Activated CD4-positive, alpha-beta T cell treated with anti-CD3 and anti-CD28 coated beads, Interleukin-2, Interleukin-6, amounts not matched to agents 100 ng/mL and 50 ng/mL, durations not matched to agents 16 hours and 8 hours (primary cell): ENCODE measurements at regions not wholly inside any gene's neighbourhood (a gene's known extent, or its start where the extent isn't known, plus 50 kb on each side); places are given as distances from the start of the nearest gene placed in this dataset.
"Not testable (repeated sequence)": the region's sequence is repeated elsewhere in the genome, so short reads cannot be mapped to it uniquely, and the experiment has no call there.

Experiments used
- DNase-seq: peaks from one replicate; pipeline ENCODE4 v3.0.0-alpha.2; 2020

GRCh38 chr12:108421082-108421481, 82.0 kb upstream of the CMKLR1 start:
- DNase-seq, result not testable (repeated sequence)

DNA sequence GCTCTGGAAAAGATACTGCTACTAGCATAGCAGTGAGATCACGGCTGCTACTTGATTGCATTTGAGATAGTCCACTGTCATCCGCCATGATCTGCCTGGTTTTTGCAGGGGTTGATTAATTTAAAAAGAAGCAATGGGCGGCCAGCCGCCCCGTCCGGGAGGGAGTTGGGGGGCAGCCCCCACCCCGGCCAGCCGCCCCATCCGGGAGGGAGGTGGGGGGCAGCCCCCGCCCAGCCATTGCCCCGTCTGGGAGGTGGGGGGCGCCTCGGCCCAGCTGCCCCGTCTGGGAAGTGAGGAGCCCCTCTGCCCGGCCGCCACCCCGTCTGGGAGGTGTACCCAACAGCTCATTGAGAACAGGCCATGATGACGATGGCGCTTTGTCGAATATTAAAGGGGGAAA, 81.3 kb upstream of the CMKLR1 start:
- not testable (repeated sequence) for DNase-seq

DNA sequence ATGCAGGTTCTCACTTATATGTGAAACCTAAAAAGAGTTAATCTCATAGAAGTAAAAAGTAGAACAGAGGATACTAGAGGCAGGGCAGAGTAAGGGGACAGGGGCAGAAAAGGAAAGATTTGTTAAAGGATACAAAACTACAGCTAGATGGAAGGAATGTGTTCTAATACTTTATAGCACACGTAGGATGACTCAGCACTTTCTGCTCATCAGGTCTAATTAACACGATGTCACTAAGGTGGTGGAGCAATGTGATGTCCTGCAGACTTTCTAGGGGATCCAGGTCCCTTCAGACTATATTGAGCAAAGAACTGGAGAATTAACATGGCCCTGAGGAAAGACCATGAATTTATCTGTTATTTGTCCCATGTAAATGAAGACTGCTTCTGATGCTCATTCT, 80.8 kb upstream of the CMKLR1 start:
- no peak for DNase-seq

DNA sequence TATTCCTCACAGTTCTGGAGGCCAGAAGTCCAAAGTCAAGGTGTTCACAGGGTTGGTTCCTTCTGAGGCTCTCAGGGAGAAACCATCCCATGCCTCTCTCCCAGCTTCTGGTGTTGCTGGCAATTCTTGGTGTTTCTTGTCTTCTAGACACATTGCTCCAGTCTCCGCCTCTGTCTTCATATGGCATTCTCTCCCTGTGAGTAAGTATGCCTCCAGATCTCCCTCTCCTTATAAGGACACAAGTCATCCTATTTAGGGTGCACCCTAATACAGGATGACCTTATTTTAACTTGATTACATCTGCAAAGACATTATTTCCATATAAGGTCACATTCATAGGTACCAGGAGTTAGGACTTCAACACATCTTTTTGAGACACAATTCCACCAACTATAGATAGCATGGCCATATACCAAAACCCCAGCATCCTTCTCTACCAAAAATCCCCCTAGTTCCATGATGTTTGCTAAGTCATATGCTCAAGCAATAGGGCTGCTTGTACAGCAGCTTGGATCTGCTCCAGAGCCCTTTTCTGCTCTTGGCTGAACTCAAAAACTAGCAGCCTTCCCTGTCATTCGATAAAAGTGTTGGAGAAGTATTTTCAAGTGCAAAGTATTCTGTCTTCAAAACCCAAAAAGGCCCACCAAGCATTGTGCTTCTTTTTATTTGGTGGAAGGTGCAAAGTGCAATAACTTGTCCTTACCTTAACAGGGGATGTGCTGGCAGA, 79.2 kb upstream of the CMKLR1 start:
- no peak for DNase-seq

DNA sequence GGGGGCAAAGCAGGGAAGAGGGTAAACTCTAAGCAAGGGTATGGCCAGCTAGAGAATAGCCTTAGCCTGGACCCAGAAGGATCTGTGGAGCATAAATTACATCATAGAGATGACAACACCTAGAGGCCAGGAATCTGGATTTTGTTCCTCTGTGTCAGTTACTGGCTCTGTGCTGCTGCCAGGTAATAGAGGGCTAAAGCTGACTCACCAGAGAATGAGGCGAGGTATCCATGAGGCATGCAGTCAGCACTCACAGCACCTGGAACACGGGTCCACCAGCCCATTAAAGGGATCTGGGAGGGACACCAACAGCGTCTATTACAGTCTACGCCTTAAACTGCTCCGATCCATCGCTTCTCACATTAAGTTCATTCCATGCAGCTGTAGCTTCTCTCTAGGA, 74.9 kb upstream of the CMKLR1 start:
- no peak for DNase-seq

DNA sequence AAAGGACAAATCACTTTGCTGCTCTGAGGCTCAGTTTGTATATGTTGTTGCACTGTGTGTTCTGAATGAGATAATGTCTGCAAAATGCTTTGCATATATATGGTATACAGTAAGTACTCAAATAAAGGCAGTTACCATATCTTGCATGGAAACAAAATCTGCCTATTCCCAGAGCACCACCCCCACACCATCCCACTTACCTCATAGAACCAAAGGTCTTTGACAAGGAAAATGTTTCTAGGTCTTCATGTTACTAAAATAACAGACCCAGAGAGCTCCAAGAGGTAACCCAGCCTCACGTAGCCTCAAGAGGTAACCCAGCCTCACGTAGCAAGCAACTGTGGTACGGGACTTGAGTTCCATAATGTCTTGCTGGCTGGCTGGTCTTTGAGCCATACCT, 71.6 kb upstream of the CMKLR1 start:
- no peak for DNase-seq

DNA sequence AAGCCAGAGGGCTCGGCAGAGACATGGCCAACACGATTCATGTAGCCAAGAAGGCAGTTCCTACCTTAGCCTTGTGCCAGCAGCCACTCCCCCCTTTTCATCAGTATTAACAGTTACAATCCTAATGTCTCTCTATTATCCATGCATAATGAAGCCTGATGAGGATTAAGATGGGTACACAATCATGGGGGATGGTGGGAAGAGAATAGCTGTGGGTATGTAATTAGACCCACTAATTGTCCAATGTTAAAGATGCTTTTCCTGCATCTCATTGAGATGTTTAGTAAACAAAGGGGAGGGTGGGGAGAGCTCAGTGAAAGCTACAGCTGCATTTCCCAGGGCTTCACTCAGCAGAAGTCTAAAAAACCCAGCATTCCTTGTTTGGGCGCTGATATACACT, 70.4 kb upstream of the CMKLR1 start:
- no peak for DNase-seq

DNA sequence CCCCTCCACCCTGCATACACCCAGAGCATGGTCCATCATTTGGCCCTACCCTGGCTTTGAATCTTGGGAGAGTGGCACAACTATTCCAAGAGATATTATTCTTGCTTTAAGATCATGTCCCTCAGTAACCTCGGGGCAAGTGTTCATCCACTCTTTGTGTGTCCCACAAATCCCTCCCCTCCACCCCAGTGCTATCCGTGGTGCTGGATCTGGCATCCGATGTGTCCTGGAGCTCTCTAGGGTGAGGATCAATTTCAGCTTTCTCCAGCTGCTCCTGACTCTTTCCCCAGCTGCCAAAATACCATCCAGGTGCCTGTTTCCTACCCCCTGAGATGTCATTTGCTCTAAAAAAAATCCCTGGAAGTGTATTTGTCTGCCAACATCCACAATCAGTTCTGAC, 64.8 kb upstream of the CMKLR1 start:
- DNase-seq, result no peak

DNA sequence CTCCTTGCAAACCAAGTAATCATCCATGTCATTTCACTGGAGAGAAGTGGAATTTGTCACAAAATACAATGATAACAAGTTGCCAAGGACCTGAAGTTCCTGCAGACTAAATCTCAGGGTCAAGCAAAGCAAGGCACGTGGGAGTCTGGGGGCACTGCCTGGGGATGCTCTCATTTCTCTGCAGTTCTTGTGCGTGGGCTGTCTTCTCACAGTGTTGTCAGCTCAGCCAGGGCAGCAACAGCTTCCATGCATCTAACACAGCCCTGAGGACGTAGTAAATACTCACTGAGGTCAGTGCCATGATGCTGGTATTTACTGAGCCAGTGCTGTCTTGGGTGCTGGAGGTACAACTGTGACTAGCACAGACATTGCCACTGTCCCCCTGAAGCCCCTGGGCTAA, 62.9 kb upstream of the CMKLR1 start:
- DNase-seq, result no peak

GRCh38 chr12:108400900-108401480, 61.9 kb upstream of the CMKLR1 start:
- no peak for DNase-seq

DNA sequence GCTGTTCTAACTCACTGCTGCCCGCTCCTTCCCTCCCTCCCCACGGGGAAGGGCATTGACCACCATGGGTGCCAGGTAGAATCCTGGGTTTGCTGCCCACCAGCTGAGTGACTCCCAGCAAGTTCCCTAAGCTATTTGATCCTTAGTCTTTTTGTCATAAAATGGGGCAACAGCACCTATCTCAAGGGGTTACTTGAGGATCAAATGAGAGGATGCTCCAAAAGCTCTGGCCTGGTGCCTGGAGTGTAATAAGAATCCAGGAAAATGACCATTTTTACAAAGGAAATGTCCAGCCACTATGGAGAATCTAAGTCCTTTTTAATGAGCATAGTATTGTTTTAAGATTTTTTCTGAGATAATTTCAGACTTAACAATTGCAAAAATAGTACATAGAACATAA, 61.4 kb upstream of the CMKLR1 start:
- DNase-seq, result no peak

DNA sequence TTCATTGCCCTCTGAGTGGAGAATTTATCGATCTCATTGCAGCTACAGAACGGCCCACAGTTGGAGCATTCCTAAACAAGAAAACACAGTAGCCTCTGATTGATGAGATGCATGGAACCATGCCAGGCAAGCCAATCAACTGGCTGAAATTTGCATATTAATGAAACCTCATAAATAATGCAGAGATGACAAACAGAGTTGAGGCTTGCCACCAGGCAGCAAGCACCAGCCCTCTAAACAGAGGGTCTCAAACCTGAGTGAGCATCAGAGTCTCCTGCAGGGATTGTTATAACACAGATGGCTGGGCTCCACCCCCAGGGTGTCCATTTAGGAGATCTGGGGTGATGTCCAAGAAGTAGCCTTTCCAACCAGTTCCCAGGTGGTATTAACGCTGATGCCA, 60.9 kb upstream of the CMKLR1 start:
- DNase-seq, result no peak

- no peak for DNase-seq
These were observed 60.4 kb upstream of the CMKLR1 start for GRCh38 chr12:108399514-108399913.

DNA sequence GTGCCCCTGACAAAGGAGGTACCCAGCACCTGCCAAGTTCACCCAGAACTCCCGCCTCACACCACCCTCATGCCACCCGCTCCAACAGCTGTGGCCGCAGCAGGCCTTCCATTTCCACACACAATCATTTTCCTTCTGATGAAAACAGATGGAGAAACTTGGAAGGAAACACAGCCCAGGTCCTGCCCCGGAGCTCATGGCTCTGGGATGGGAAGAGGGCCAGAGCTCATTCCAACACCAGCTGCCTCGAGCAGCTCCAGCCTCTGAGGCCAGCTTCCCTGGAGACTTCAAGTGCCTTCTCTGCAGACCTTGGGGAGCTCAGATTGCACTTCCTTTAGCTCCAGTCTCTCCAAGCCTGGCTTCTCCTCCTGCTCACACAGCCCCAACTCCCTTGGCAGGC, 55.1 kb upstream of the CMKLR1 start:
- no peak for DNase-seq

DNA sequence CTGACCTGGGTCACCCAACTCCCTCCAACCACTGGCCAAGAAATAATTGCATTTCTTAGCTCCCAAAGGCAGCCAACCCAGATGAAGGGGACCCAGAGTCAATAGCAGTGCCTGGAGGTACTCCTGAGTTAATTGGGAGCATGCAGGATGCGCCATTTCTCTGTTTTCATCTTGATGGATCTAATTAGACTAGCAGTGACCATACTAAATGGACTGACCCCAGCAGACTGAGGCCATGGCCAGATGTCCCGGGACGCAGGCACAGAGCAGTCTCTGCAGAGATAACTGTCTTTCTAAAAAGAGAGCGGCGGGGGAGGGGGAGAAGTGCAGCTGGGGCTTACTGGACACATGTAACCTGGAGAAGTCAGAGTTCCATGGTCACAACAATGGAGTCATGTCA, 53.2 kb upstream of the CMKLR1 start:
- no peak for DNase-seq

GRCh38 chr12:108390495-108391203, 51.5 kb upstream of the CMKLR1 start:
- DNase-seq, result no peak

DNA sequence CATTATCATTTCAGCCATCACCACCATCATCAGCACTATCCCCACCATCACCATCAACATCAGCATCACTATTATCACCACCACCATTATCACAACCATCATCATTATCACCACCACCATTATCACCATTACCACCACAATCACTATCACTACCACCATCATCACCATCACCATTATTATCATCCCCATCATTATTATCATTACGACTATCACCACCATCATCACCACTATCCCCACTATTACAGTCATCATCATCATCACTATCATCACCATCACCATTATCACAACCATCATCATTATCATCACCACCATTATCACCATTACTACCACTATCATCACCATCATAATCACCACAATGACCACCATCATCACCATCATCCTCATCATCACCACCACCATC, 50.4 kb upstream of the CMKLR1 start:
- no peak for DNase-seq
